HFF-Myc (cell line): ENCODE measurements at regions not wholly inside any gene's neighbourhood (a gene's known extent, or its start where the extent isn't known, plus 50 kb on each side); places are given as distances from the start of the nearest gene placed in this dataset.

ENCODE experiments used
- DNase-seq: peaks from one replicate; pipeline ENCODE4 v3.0.0-alpha.2; 2011; ENCODE audit warnings: low read depth; ENCODE audit errors: extremely low read depth
- H3K4me3 ChIP-seq: replicated peaks from 2 replicates; pipeline ENCODE4 v1.5.1; 2011; ENCODE audit warnings: low read depth, mild to moderate bottlenecking, control low read depth, low read length
- TF ChIP-seq, protein P1 (sequence below): IDR thresholded peaks from 2 replicates; pipeline ENCODE4 v1.5.1; 2012; ENCODE audit warnings: mild to moderate bottlenecking, low read depth, low read length, control low read depth; ENCODE audit errors: missing control alignments

DNA sequence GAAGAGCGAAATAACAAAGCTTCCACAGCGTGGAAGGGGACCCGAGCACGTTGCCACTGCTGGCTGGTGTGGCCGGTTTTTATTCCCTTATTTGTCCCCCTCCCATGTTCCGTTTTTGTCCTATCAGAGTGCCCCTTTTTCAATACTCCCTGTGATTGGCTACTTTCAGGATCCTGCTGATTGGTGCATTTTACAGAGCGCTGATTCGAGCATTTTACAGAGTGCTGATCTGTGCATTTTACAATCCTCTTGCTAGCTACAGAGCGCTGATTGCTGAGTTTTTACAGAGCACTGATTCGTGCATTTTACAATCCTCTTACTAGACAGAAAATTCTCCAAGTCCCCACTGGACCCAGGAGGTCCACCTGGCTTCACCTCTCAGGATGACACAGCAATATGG lies 250.9 kb upstream of the EPHA5 start:
- H3K4me3 ChIP-seq: no peak overlapping the region
- TF ChIP-seq, protein P1, sequence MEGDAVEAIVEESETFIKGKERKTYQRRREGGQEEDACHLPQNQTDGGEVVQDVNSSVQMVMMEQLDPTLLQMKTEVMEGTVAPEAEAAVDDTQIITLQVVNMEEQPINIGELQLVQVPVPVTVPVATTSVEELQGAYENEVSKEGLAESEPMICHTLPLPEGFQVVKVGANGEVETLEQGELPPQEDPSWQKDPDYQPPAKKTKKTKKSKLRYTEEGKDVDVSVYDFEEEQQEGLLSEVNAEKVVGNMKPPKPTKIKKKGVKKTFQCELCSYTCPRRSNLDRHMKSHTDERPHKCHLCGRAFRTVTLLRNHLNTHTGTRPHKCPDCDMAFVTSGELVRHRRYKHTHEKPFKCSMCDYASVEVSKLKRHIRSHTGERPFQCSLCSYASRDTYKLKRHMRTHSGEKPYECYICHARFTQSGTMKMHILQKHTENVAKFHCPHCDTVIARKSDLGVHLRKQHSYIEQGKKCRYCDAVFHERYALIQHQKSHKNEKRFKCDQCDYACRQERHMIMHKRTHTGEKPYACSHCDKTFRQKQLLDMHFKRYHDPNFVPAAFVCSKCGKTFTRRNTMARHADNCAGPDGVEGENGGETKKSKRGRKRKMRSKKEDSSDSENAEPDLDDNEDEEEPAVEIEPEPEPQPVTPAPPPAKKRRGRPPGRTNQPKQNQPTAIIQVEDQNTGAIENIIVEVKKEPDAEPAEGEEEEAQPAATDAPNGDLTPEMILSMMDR: no peak
- DNase-seq: no peak

DNA sequence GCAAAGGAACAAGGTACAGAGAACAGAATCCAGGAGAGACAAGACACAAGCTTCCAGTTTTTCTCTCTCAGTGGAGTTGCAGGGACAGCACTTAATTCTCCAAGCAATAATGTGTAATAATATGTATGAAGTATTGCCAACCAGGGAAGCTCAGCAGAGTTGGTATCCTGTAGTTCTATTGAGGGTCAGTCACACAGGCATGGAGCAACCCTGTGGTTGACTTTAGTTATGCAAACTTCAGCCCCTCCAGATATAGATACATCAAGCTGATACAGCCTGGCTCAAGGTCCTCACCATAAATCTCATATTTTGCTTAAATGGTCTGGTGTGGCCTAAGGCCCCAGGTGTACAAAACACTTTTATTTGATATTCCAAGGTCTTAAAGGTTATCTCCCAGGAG lies 248.6 kb upstream of the EPHA5 start:
- no peak overlapping the region for H3K4me3 ChIP-seq
- DNase-seq: no peak
- TF ChIP-seq, protein P1: no peak

DNA sequence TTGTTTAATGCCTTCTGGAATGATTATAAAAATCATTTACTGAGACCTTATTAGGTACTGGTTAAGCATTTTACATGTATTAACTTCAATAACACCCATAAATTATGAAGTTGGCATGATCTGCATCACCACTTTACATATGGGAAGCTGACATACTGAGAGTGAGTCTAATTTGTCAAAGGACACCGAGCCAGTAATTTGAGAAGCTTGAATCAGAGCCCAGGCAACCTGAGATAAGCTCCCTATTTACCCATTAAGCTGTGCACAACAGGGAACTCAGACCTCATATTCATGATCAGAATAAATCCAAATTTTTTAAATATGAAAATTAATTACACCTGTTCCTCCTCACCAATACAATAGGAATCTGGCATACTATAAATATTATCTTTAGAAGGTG lies 247.9 kb upstream of the EPHA5 start:
- TF ChIP-seq, protein P1: no peak
- H3K4me3 ChIP-seq: no peak overlapping the region
- DNase-seq: no peak

DNA sequence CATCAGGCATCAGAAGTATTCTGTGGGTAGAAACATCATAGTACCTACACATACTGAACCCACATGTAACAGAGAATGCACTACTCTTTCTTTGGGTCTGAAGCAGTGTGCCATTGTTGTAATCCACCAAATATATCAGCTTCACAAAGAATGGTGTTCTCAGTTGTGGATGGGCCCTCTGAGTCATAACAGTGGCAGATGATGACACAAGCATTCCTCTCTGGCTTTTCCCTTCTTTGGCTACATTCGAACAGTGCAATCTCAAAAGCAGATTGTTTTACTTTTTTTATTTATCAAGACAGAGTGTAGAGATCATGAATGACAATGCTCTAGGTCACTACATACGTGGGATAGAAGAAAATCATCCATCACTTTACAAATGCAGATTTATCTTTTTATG lies 247.2 kb upstream of the EPHA5 start:
- no peak overlapping the region for H3K4me3 ChIP-seq
- DNase-seq: no peak
- TF ChIP-seq, protein P1: no peak

DNA sequence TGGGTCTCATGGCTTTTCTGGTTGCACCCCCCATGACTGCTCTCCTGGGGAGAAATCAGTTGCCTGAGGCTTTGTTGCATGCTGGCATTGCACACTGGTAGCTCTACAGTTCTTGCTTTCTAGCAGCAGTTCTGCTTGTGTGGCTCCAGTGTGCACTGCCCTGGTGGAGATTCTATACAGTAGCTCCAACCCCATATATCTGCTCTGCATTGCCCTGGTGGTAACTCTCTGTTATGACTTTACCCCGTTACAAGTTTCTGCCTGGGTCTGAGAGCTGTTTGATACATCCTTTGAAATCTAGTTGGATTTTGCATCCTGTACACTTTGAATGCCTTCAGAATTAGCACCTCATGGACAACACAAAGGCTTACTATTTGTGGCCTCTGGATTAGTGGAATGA lies 241.4 kb upstream of the EPHA5 start:
- no peak for DNase-seq

DNA sequence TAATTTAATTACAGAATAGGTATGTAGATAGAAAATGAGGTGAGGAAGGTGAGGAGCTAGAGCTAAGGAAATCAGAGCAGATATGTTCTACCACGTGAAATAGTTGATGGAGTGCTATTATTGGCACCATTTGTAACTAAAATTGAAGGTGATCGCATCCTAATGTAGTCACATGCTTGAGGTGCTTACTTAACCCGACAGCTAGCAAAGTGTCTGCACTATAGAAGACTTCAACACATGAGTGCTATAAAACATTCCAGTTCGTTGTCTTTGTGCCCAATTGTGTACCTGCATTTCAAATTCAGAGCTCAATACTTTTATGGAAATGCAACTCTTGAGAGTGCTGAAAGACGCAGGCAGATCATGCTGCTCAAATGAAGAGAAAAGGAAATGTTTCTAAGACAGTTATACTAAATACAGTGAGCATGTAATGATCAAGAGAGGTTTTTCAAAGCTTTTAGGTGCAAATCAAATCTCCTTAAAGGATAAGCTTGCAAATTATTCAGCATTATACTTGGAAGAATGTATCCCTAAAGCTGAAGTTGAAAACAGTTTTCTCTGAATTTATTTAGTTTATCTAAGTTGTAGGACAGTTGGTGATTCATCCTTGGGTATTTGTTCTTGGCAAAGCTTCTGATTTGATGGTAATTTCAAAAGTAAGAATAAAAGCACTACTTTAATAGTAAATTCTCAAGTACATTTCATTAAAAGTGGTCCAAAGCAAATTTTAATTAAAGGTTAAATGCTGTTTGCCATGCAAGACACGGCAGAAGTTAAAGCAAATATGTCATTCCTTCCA lies 223.9 kb upstream of the EPHA5 start:
- no peak for DNase-seq
- TF ChIP-seq, protein P1: no peak
- no peak overlapping the region for H3K4me3 ChIP-seq

More for the DNA sequence above, 241.4 kb upstream of the EPHA5 start:
- TF ChIP-seq, protein P1: no peak
- no peak overlapping the region for H3K4me3 ChIP-seq

DNA sequence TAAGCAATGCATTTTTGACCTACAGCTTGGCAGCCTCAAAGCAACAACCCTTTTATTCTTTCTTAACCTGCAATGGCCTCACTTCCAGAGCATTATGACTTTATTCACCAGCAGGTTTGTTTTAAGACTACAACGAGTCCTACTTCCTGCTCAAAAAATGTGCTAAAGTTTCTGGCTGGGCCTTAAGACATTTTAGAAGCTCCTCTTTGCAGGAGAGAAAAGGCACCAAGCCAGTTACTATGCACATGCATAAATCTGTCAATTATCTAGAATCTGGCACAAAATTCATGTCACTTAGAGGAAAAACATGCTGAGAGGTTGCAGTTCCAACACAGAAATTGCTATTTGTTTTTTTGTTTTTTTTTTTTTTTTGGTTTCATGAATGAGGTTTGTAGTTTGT lies 223.0 kb upstream of the EPHA5 start:
- no peak for DNase-seq
- no peak overlapping the region for H3K4me3 ChIP-seq
- TF ChIP-seq, protein P1: no peak
